HG03520 (cell line): ENCODE measurements at regions not wholly inside any gene's neighbourhood (a gene's known extent, or its start where the extent isn't known, plus 50 kb on each side); places are given as distances from the start of the nearest gene placed in this dataset.

Source experiments
- ATAC-seq: cut with Tn5 transposase; IDR thresholded peaks from one replicate; pipeline ENCODE4 v1.9.1; 2021; ENCODE audit warnings: mild to moderate bottlenecking, moderate library complexity; ENCODE audit not compliant: unreplicated experiment

GRCh38 chr5:144583541-144584449 is 413.1 kb downstream of the KCTD16 start:
- no peak for ATAC-seq

GRCh38 chr5:144582066-144582465 is 411.4 kb downstream of the KCTD16 start:
- ATAC-seq: no peak

DNA sequence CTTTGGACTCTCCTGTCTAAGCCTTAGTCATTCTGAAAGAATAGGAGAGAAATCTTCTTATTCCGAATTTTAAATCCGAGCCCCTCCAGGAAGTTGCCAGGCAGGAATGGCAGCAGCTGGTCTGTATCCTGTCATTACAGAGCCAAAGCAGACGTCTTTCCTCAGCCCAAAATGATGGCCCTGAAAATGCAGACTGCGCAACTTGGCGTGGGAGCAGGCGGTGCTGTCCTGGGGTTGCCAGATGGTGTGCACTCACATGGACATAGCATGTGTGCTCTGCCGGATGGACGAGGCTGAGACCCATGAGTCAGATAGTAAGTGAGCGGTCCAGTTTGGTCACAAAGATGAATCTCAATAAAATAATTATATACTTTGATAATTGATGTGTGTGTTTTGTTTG is 410.4 kb downstream of the KCTD16 start:
- no peak for ATAC-seq

DNA sequence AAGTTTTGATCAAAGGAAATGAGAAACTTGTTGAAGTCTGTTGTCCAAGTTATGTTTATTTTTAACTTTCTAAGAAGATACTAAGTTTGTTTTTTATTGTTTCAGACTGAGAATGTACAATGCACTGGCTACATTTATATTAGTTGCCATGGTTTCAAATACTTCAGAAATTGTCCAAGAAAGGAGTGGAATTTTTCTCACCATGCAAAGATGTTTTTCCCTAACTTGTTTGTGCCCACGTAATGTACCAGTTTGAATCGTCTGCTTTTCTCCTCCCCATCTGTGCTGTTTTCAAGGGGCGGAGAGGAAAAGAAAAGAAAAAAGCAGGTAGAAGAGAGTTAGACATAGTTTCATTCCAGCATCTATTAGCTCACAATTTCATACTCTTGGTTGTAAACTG is 407.0 kb downstream of the KCTD16 start:
- no peak for ATAC-seq

DNA sequence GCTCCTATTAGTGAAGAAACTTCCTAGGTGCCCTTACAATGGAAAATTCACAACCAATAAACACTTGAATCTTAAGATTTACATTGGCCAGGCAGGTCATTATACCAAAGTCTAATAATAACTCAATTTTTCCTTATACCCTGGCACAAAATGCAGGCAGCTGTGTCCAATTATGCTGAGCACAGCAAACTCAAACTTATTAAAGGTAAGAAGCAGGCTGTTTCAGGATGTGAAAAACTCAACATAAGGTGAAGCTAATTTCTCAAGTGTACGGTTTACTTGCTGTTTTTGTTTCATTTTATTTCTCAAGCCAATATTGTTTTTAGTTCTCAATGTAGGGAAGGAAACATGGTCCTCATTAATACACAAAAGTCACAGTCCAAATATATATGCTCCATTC is 405.1 kb downstream of the KCTD16 start:
- ATAC-seq: no peak

GRCh38 chr5:144567421-144567780 is 396.7 kb downstream of the KCTD16 start:
- no peak for ATAC-seq

- ATAC-seq: no peak
These were observed 396.2 kb downstream of the KCTD16 start for GRCh38 chr5:144566747-144567420.

- no peak for ATAC-seq
These were observed 378.9 kb downstream of the KCTD16 start for GRCh38 chr5:144549580-144549979.

- no peak for ATAC-seq
These were observed 378.3 kb downstream of the KCTD16 start for GRCh38 chr5:144548936-144549335.

DNA sequence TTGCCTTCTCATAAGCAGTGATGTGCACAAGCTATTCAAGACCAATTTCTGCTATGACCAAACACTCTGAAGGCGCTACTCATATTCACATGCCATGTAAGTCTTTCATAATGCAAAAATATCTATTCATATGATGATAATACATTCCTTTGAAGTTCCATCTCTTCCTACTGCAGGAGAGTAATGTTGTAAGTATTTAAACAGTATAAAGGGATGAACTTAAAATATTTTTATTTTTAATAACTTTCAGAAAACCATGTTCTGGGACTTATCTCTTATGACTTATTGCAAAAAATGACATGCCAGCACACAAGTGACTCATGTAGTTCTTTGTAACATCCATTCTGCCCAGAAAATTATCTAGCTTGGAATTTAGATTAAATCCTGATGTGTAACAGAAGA is 376.4 kb downstream of the KCTD16 start:
- no peak for ATAC-seq

- no peak for ATAC-seq
These were observed 368.2 kb downstream of the KCTD16 start for GRCh38 chr5:144538845-144539244.
